ENCODE measurements at regions not wholly inside any gene's neighbourhood (a gene's known extent, or its start where the extent isn't known, plus 50 kb on each side); places are given as distances from the start of the nearest gene placed in this dataset.

GRCh38 chr9:81532251-81532650 is 157.1 kb downstream of the TLE1 start:
- peak overlapping the region; percentile 50 for H3K27ac ChIP-seq
- TF ChIP-seq ZFX (IDR thresholded peaks at IDR 0.05) (no peak), CTCF (conservative IDR thresholded peaks at IDR 0.05) (no peak)

GRCh38 chr9:81531511-81531910 is 157.8 kb downstream of the TLE1 start:
- H3K27ac ChIP-seq = peak overlapping the region; percentile 74
- no peak for TF ChIP-seq CTCF (conservative IDR thresholded peaks at IDR 0.05)
- TF ChIP-seq ZFX (IDR thresholded peaks at IDR 0.05) = no peak

- H3K27ac ChIP-seq = peak overlapping the region; percentile 74; the same call in 1 of the 2 replicates
- no peak for TF ChIP-seq ZFX (IDR thresholded peaks at IDR 0.05)
- TF ChIP-seq CTCF (conservative IDR thresholded peaks at IDR 0.05) = no peak
These were observed 158.5 kb downstream of the TLE1 start for GRCh38 chr9:81530846-81531245.

GRCh38 chr9:81530310-81530810 is 159.0 kb downstream of the TLE1 start:
- peak overlapping the region; percentile 74; the same call in 1 of the 2 replicates for H3K27ac ChIP-seq
- TF ChIP-seq CTCF (conservative IDR thresholded peaks at IDR 0.05) (no peak), ZFX (IDR thresholded peaks at IDR 0.05) (no peak)

- TF ChIP-seq ZFX (IDR thresholded peaks at IDR 0.05) (no peak), CTCF (conservative IDR thresholded peaks at IDR 0.05) (no peak)
- peak overlapping the region; percentile 74; the same call in 1 of the 2 replicates for H3K27ac ChIP-seq
These were observed 159.7 kb downstream of the TLE1 start for GRCh38 chr9:81529556-81530193.

- TF ChIP-seq CTCF (conservative IDR thresholded peaks at IDR 0.05) (no peak), ZFX (IDR thresholded peaks at IDR 0.05) (no peak)
- H3K27ac ChIP-seq = no peak overlapping the region
These were observed 162.8 kb downstream of the TLE1 start for GRCh38 chr9:81526587-81526986.

GRCh38 chr9:81522716-81523551 is 166.4 kb downstream of the TLE1 start:
- TF ChIP-seq CTCF (conservative IDR thresholded peaks at IDR 0.05) (peak; percentile 81), ZFX (IDR thresholded peaks at IDR 0.05) (no peak)
- peak overlapping the region; percentile 37 for H3K27ac ChIP-seq

Data from C4-2B (cell line).